Erythroblast (primary cell): ENCODE measurements at regions not wholly inside any gene's neighbourhood (a gene's known extent, or its start where the extent isn't known, plus 50 kb on each side); places are given as distances from the start of the nearest gene placed in this dataset.

Source experiments
- GATA1 ChIP-seq: IDR thresholded peaks from 2 replicates; pipeline ENCODE4 v1.6.1; 2011; ENCODE audit warnings: low read depth, mild to moderate bottlenecking, control low read depth, low read length, moderate library complexity
- POLR2A ChIP-seq: IDR thresholded peaks from 2 replicates; pipeline ENCODE4 v1.6.1; 2011; ENCODE audit warnings: mild to moderate bottlenecking, low read length

DNA sequence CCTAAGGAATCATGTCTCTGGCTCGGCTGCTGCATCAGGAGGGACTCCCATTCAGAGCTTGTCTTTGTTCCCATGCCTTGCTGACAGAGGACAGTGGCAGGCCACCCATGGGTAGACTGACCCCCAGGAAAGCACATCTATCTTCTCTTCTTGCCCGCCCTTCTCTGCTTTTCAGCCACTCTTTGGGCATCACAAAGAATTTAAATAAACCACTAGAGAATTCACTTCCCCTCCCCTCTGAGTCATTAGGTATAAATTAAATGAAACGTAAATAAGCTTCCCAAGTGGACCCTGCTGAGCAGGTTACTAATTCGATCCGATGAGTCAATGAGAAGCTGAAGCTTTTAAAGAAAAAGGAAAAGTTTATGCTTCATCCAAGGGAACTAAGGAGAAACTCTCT lies 97.0 kb downstream of the DRD1 start:
- TF ChIP-seq POLR2A = no peak
- TF ChIP-seq GATA1 = no peak
